ENCODE measurements at regions not wholly inside any gene's neighbourhood (a gene's known extent, or its start where the extent isn't known, plus 50 kb on each side); places are given as distances from the start of the nearest gene placed in this dataset.
A peak's percentile ranks its signal among the peaks of the same experiment; 100 is the strongest.
"Not testable (repeated sequence)": the region's sequence is repeated elsewhere in the genome, so short reads cannot be mapped to it uniquely, and the experiment has no call there.

- no peak for ATAC-seq
- DNase-seq (ENCODE audit: low spot score in 2 of 2) = no peak
- peaks cover 5 to 6% of the 10 kb centered on the region in 2 donors for H3K9me3 Mint-ChIP-seq
- peaks cover 0 to 9% of the 10 kb centered on the region in 2 donors for H3K36me3 Mint-ChIP-seq
- H3K27ac Mint-ChIP-seq = no peak overlapping the region
These were observed 308.5 kb downstream of the MAN2A1 start for GRCh38 chr5:109998208-109998607.

- H3K27ac Mint-ChIP-seq = no peak overlapping the region
- H3K36me3 Mint-ChIP-seq = peaks cover 0 to 9% of the 10 kb centered on the region in 2 donors
- H3K9me3 Mint-ChIP-seq = peaks cover 5 to 6% of the 10 kb centered on the region in 2 donors
- DNase-seq (ENCODE audit: low spot score in 2 of 2) (no peak), ATAC-seq (no peak)
These were observed 309.0 kb downstream of the MAN2A1 start for GRCh38 chr5:109998726-109999125.

GRCh38 chr5:110001648-110002047, 311.9 kb downstream of the MAN2A1 start:
- peaks cover 4 to 9% of the 10 kb centered on the region in 2 donors for H3K36me3 Mint-ChIP-seq
- H3K27ac Mint-ChIP-seq = no peak overlapping the region
- DNase-seq (ENCODE audit: low spot score in 2 of 2) = no peak
- H3K9me3 Mint-ChIP-seq = peaks cover 5 to 6% of the 10 kb centered on the region in 2 donors
- peak in 1 of 2 donors; percentile 34 for ATAC-seq

GRCh38 chr5:110002652-110003051, 312.9 kb downstream of the MAN2A1 start:
- ATAC-seq = no peak
- H3K36me3 Mint-ChIP-seq = peaks cover 4 to 9% of the 10 kb centered on the region in 2 donors
- peaks cover 5 to 6% of the 10 kb centered on the region in 2 donors for H3K9me3 Mint-ChIP-seq
- DNase-seq (ENCODE audit: low spot score in 2 of 2) = no peak
- H3K27ac Mint-ChIP-seq = no peak overlapping the region

GRCh38 chr5:110005907-110006562, 316.3 kb downstream of the MAN2A1 start:
- H3K36me3 Mint-ChIP-seq; H3K27ac Mint-ChIP-seq; DNase-seq (ENCODE audit: low spot score in 2 of 2); ATAC-seq; H3K9me3 Mint-ChIP-seq: not testable (repeated sequence)

GRCh38 chr5:110007101-110007500, 317.4 kb downstream of the MAN2A1 start:
- H3K9me3 Mint-ChIP-seq = no peaks in the 10 kb centered on the region
- peaks cover 0 to 4% of the 10 kb centered on the region in 2 donors for H3K36me3 Mint-ChIP-seq
- ATAC-seq (no peak), DNase-seq (ENCODE audit: low spot score in 2 of 2) (no peak)
- no peak overlapping the region for H3K27ac Mint-ChIP-seq

GRCh38 chr5:110008131-110008530, 318.4 kb downstream of the MAN2A1 start:
- H3K36me3 Mint-ChIP-seq = peaks cover 3 to 4% of the 10 kb centered on the region in 2 donors
- DNase-seq (ENCODE audit: low spot score in 2 of 2) (no peak), ATAC-seq (no peak)
- no peak overlapping the region for H3K27ac Mint-ChIP-seq
- H3K9me3 Mint-ChIP-seq = peaks cover under 1 to 3% of the 10 kb centered on the region in 2 donors

GRCh38 chr5:110012145-110012544, 322.4 kb downstream of the MAN2A1 start:
- DNase-seq (ENCODE audit: low spot score in 2 of 2) = no peak
- Mint-ChIP-seq H3K9me3 (peaks cover 11 to 13% of the 10 kb centered on the region in 2 donors), H3K27ac (no peak overlapping the region), H3K36me3 (peaks cover 7 to 11% of the 10 kb centered on the region in 2 donors)
- no peak for ATAC-seq

- peaks cover 7 to 11% of the 10 kb centered on the region in 2 donors for H3K36me3 Mint-ChIP-seq
- H3K9me3 Mint-ChIP-seq = peaks cover 11 to 15% of the 10 kb centered on the region in 2 donors
- no peak overlapping the region for H3K27ac Mint-ChIP-seq
- DNase-seq (ENCODE audit: low spot score in 2 of 2) (no peak), ATAC-seq (no peak)
These were observed 323.3 kb downstream of the MAN2A1 start for GRCh38 chr5:110013017-110013416.

GRCh38 chr5:110017854-110018253, 328.1 kb downstream of the MAN2A1 start:
- H3K36me3 Mint-ChIP-seq = peaks cover 11 to 13% of the 10 kb centered on the region in 2 donors
- ATAC-seq (no peak), DNase-seq (ENCODE audit: low spot score in 2 of 2) (no peak)
- H3K9me3 Mint-ChIP-seq = peaks cover 15 to 26% of the 10 kb centered on the region in 2 donors
- H3K27ac Mint-ChIP-seq = peak overlapping the region; percentile 31 to 69

GRCh38 chr5:110018509-110018908, 328.8 kb downstream of the MAN2A1 start:
- ATAC-seq (no peak), DNase-seq (ENCODE audit: low spot score in 2 of 2) (no peak)
- H3K27ac Mint-ChIP-seq = no peak overlapping the region
- peaks cover 7 to 11% of the 10 kb centered on the region in 2 donors for H3K36me3 Mint-ChIP-seq
- H3K9me3 Mint-ChIP-seq = peaks cover 8 to 22% of the 10 kb centered on the region in 2 donors

GRCh38 chr5:110019119-110019518, 329.4 kb downstream of the MAN2A1 start:
- Mint-ChIP-seq H3K36me3 (peaks cover 7 to 9% of the 10 kb centered on the region in 2 donors), H3K27ac (no peak overlapping the region), H3K9me3 (peaks cover 8 to 17% of the 10 kb centered on the region in 2 donors)
- DNase-seq (ENCODE audit: low spot score in 2 of 2) = no peak
- ATAC-seq = no peak

GRCh38 chr5:110019780-110020179, 330.1 kb downstream of the MAN2A1 start:
- Mint-ChIP-seq H3K36me3 (peaks cover 4 to 7% of the 10 kb centered on the region in 2 donors), H3K27ac (no peak overlapping the region), H3K9me3 (peaks cover 9 to 17% of the 10 kb centered on the region in 2 donors)
- ATAC-seq (no peak), DNase-seq (ENCODE audit: low spot score in 2 of 2) (no peak)

GRCh38 chr5:110021251-110021650, 331.5 kb downstream of the MAN2A1 start:
- H3K36me3 Mint-ChIP-seq = peaks cover 4 to 7% of the 10 kb centered on the region in 2 donors
- no peak for ATAC-seq

GRCh38 chr5:110025160-110025559, 335.4 kb downstream of the MAN2A1 start:
- DNase-seq (ENCODE audit: low spot score in 2 of 2) (no peak), ATAC-seq (no peak)
- peaks cover 7 to 9% of the 10 kb centered on the region in 2 donors for H3K9me3 Mint-ChIP-seq
- peaks cover 4 to 6% of the 10 kb centered on the region in 2 donors for H3K36me3 Mint-ChIP-seq
- H3K27ac Mint-ChIP-seq = no peak overlapping the region

More at GRCh38 chr5:110021251-110021650, 331.5 kb downstream of the MAN2A1 start:
- no peak for DNase-seq (ENCODE audit: low spot score in 2 of 2)
- H3K9me3 Mint-ChIP-seq = peaks cover 9 to 20% of the 10 kb centered on the region in 2 donors
- H3K27ac Mint-ChIP-seq = no peak overlapping the region

GRCh38 chr5:110027527-110028322, 338.0 kb downstream of the MAN2A1 start:
- ATAC-seq (peak; percentile 51 to 93), DNase-seq (ENCODE audit: low spot score in 2 of 2) (no peak)
- Mint-ChIP-seq H3K9me3 (peaks cover 3 to 5% of the 10 kb centered on the region in 2 donors), H3K27ac (peak overlapping the region; percentile 15 to 65), H3K36me3 (peaks cover 0 to 4% of the 10 kb centered on the region in 2 donors)

- DNase-seq (ENCODE audit: low spot score in 2 of 2) (no peak), ATAC-seq (no peak)
- H3K36me3 Mint-ChIP-seq = no peaks in the 10 kb centered on the region
- H3K9me3 Mint-ChIP-seq = no peaks in the 10 kb centered on the region
- H3K27ac Mint-ChIP-seq = no peak overlapping the region
These were observed 341.8 kb downstream of the MAN2A1 start for GRCh38 chr5:110031402-110032140.

Measured in activated naive CD4-positive, alpha-beta T cell treated with anti-CD3 and anti-CD28 coated beads, Interleukin-2, amount 50 U/mL, for 72 hours (primary cell).